ENCODE measurements at regions not wholly inside any gene's neighbourhood (a gene's known extent, or its start where the extent isn't known, plus 50 kb on each side); places are given as distances from the start of the nearest gene placed in this dataset.

DNA sequence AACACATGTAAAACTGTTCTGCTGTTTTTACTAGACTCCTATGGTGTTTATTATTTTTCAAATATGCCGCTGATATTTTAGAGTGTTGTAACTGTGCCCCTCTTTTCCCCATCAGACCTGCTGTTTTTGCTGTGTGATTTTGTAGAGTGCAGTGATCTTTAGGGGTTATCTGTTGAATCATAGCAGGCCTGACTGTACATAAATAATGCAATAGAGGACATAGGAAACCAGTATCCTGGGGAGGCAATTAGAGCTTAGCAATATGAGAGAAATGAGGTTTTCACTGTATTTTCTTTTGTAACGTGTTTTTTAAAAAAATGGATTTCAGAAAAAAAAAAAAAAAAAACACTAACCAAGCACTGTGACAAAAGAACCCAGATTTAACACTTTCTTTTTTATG is 662.2 kb downstream of the TOX3 start:
- H3K4me3 ChIP-seq (ENCODE audit: low read depth, low read length): no peak overlapping the region
- DNase-seq (ENCODE audit: low read depth): no peak

- no peak overlapping the region for H3K4me3 ChIP-seq (ENCODE audit: low read depth, low read length)
- DNase-seq (ENCODE audit: low read depth): no peak
Observed at GRCh38 chr16:51881731-51882130, 665.2 kb downstream of the TOX3 start.

DNA sequence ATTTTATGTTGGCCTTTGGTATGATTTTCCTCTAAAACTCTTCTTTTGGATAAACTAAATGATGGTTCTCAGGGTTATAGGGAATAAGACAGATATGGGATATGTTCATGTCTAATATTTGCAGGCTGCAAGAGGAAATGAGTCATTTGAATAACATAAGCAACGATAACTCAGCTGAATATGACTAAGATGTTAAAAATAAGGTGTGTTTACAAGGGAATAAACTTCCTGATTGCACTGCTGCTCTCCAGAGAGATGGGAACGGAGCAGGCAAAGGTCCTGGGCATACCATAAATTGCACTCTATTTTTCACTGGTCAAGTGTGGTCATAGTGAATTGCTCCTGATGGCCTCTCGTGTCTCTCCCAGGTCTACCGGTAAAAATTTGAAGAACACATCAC is 666.2 kb downstream of the TOX3 start:
- peak; percentile 65 for DNase-seq (ENCODE audit: low read depth)
- H3K4me3 ChIP-seq (ENCODE audit: low read depth, low read length): no peak overlapping the region

GRCh38 chr16:51877686-51878085 is 669.3 kb downstream of the TOX3 start:
- no peak for DNase-seq (ENCODE audit: low read depth)
- H3K4me3 ChIP-seq (ENCODE audit: low read depth, low read length): no peak overlapping the region

DNA sequence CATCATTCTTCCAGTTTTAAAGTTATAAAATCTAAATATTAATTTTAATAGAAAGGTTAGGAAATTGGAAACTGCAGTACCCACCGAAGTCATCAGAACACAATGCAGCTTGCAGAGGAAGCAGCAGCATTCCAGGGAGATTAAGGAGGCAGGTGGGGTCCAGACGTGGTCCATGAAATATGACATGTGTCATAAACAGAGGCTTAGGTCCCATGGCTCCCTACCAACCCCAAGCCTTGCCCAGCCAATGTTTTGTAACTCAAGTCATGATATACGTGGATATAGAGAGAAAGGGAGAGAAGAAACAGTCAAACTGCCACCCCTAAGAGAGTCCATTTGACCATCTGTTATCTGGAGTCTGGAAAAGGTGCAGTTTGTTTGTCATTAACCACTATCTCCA is 670.0 kb downstream of the TOX3 start:
- DNase-seq (ENCODE audit: low read depth): no peak
- H3K4me3 ChIP-seq (ENCODE audit: low read depth, low read length): no peak overlapping the region

DNA sequence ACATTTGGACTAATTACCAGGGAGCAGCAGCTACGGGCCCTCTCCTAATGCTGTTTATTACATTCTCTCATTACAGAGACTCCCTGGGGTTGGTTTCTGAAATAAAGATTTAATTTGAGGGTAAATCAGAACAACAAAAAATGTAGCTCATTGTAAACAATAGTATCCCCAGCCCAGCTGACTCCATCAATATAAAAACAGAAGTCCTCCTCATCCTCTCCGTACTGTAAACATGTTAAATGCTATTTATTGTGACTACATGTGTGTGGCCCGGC is 670.4 kb downstream of the TOX3 start:
- no peak overlapping the region for H3K4me3 ChIP-seq (ENCODE audit: low read depth, low read length)
- DNase-seq (ENCODE audit: low read depth): no peak

DNA sequence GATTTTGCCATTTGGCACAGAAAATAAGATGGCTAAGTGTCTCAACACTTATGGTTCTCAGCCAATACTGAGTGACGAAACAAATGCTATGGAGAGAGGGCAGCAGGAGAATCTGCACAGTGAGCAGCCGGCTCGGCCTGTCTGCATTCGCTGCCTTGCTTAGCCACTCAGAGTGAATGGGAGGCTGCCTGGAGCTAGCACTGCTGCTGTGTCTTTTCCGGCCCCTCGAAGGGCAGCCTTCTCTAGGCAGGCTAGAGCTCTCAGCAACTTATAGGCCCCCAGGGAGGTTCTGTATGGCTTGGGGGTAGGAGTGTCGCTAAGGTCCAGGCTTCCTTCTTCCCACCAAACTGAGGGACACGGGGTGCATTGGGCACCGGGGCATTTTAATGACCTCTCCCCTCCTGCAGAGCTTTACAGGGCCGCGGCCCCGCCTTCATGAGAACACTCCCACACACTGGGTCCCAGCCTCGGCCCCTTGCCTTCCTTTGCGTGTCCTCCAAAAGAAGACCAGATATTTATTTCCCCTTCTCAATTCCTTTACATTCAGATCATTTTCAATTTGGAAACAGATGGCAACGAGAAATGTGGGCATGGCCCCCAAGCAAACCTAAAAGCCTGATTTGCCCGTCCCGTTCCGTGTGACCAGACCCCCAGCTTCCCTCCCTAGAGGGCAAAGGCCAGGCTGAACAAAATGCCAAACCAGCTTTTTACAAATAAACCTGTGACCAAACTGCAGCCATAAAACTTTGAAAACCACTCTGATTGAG is 670.9 kb downstream of the TOX3 start:
- no peak overlapping the region for H3K4me3 ChIP-seq (ENCODE audit: low read depth, low read length)
- DNase-seq (ENCODE audit: low read depth): no peak

DNA sequence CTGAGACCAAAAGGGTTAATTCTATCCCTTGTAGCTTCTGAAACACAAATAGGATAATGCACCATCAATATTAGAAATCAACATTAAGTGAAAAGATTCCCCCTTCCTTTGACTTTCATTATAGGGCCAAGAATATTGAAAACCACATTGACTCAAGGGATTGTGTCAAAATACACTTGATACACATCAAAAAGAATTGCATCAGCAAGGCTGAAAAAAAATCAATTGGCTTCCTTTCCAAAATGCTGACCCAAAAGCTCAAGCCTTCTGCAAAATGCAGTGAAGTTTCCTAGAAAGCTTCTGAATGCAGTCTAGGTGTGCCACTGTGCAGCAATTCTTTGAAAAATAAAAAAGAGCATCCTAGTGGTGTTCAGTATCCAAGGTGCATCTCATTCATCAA is 674.4 kb downstream of the TOX3 start:
- no peak overlapping the region for H3K4me3 ChIP-seq (ENCODE audit: low read depth, low read length)
- no peak for DNase-seq (ENCODE audit: low read depth)

DNA sequence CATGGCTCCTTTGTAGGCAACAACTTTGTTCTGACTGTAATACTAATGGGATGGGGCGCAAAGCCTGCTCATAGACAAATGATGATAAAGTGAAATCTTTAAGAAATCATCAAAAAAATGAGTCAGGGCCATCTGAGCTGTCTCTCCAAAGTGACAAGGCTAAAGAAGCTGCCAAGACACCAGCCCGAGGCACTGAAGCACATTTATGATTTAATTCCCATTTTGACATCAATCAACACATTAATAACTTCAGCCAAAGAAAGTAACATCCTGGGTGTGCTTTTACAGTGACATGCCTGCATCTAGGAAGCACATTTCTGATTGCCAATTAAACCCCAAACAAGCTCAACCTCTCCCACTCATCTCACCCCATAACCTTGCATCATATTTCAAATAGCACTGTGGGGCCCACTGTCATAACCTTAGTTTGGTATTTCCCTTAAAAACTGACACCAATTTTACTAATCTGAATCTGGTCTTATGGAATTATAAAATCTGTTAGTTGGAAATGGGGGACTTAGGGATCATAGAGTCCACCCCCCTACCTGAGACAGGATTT is 676.6 kb downstream of the TOX3 start:
- H3K4me3 ChIP-seq (ENCODE audit: low read depth, low read length): no peak overlapping the region
- no peak for DNase-seq (ENCODE audit: low read depth)

- DNase-seq (ENCODE audit: low read depth): no peak
- H3K4me3 ChIP-seq (ENCODE audit: low read depth, low read length): no peak overlapping the region
Observed at GRCh38 chr16:51869176-51869575, 677.8 kb downstream of the TOX3 start.

DNA sequence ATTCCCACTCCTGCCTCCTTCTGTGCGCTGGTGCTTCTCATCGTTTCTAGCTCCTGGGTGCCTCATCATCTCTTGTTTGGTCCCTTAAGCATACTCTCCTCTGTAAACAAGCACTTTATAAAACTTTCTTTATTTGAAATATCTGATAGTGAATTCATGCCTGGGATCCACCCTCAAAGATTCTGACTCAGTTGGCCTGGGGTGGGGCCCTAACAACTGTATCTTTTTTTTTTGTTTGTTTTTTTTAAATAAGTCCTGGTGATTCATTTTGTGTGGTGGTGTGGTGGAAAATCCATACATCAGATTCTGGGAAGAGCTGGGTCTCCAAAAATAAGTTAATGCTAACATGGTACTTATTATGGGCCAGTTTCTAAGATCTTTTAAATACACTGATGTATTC is 678.3 kb downstream of the TOX3 start:
- DNase-seq (ENCODE audit: low read depth): no peak
- H3K4me3 ChIP-seq (ENCODE audit: low read depth, low read length): no peak overlapping the region

DNA sequence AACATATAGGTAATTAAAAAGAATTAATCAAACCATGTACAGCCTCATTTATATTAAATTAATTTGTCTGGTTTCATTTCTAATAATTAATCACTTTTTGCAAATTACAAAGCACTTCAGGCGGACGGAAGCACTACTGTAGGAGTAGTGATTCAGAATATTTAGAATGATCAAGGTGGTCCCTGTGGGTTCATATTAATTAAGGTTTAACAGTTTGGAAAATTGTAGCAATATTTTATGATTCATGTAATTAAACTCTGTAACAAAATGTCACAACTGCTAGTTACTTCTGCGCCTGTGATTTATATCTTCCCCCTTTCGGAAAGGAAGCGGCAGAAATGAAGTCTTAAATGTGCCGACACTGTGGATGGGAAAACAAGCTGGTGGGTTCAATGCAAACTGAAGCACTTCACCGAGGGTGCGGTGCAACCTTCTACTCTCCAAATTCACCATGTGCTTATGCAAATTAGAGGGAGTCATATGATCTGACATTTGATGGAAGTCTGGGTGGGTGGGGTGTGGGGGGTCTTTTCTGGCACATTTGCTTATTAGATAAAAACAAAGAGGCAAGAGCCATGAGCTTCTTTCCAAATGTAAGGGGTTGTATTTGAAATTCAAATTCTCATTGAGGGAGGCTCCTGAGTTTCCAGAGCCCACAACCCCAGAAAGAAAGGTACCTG is 679.4 kb downstream of the TOX3 start:
- DNase-seq (ENCODE audit: low read depth): no peak
- no peak overlapping the region for H3K4me3 ChIP-seq (ENCODE audit: low read depth, low read length)

DNA sequence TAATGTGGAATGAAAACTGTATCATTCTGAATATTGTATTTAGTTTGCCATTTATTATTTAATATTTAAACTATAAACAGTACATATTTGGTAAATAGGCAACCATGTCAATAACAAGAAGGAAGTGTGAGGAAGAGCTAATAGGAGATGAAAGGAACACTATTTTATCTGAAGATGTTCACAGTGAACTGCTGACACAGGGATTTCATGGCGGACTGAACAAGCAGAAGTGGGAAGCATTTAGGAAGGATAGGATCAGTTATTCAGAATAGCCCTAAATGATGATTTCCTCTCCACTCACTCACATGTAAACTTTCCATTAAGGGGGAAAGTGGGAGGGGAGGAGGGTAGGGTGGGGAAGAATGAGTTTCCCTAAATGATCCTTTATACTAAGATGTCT is 682.4 kb downstream of the TOX3 start:
- H3K4me3 ChIP-seq (ENCODE audit: low read depth, low read length): no peak overlapping the region
- no peak for DNase-seq (ENCODE audit: low read depth)

- DNase-seq (ENCODE audit: low read depth): no peak
- no peak overlapping the region for H3K4me3 ChIP-seq (ENCODE audit: low read depth, low read length)
Observed at GRCh38 chr16:51854401-51854951, 692.5 kb downstream of the TOX3 start.

GRCh38 chr16:51853586-51853985 is 693.4 kb downstream of the TOX3 start:
- DNase-seq (ENCODE audit: low read depth): no peak
- no peak overlapping the region for H3K4me3 ChIP-seq (ENCODE audit: low read depth, low read length)

GRCh38 chr16:51852892-51853291 is 694.1 kb downstream of the TOX3 start:
- DNase-seq (ENCODE audit: low read depth): no peak
- no peak overlapping the region for H3K4me3 ChIP-seq (ENCODE audit: low read depth, low read length)

DNA sequence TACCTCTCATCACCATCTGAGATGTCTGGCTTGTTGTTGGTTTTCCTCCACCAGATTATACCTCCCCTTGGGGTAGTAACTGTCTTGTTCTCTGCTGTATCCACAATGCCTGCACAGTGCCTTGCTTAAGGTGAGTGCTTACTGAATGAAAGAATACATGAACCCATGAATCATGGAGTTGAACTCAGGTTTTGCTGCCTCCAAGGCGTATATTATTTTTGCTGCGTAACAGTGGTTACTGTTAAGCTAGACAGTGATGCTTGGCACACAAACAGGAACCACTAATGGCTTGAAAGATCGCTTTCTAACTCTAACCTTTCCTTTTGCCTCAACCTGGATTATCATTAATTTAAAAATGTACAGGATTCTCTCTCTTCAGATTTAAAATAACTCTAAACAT is 695.8 kb downstream of the TOX3 start:
- DNase-seq (ENCODE audit: low read depth): no peak
- H3K4me3 ChIP-seq (ENCODE audit: low read depth, low read length): no peak overlapping the region

DNA sequence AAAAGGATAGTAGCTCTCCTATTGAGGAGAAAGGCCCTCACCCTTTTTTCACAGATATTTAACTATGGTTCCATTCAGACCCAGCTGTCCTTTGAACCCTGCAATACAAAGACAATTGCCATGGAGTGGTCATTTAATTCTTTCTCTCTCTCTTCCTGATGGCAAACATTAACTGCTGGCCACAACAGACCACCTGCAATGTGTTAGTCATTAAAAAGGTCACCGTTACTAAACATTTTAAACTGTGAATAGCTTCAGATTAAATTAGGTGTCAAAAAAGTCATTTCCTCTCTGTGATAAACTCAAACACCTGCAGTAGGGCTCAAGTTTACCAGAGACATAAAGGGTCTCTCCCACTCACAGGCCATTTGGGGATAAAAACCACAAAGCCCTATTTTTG is 697.2 kb downstream of the TOX3 start:
- no peak for DNase-seq (ENCODE audit: low read depth)

DNA sequence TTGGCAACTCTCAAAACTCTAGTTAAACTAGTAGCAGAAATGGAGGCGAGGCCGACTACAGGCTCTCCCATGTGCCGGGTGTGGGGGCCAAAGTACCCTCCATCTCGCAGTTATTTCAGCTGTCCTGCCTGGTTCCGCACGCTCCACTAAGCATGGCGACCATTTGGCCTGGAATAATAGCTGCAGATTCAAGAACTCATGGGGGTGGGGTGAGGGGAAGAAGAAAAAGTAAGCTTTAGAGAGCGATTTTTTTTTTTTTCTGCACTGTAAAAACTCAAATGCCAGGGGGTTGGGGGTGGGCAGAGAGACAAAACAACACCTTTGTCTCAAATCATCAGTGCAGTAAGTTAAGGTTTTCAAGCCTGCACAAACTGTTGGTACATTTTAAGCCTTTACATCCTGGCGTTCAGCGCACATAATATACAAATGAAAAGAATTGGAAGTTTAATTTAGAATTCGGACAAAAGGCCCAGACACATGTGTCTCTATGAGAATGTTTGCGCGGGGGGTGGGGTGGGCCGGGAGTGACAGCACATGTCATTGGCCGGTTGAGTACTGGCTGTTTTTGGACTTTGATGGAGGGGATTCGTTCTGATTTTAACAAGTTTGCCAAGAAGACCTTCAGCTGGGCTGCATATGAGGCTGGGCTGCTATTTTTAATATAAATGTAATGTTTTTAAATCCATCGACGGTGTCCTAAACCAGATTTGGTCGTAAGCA is 694.7 kb upstream of the SALL1 start:
- no peak for DNase-seq (ENCODE audit: low read depth)
- H3K4me3 ChIP-seq (ENCODE audit: low read depth, low read length): no peak overlapping the region

More for the DNA sequence above, 697.2 kb downstream of the TOX3 start:
- H3K4me3 ChIP-seq (ENCODE audit: low read depth, low read length): no peak overlapping the region

DNA sequence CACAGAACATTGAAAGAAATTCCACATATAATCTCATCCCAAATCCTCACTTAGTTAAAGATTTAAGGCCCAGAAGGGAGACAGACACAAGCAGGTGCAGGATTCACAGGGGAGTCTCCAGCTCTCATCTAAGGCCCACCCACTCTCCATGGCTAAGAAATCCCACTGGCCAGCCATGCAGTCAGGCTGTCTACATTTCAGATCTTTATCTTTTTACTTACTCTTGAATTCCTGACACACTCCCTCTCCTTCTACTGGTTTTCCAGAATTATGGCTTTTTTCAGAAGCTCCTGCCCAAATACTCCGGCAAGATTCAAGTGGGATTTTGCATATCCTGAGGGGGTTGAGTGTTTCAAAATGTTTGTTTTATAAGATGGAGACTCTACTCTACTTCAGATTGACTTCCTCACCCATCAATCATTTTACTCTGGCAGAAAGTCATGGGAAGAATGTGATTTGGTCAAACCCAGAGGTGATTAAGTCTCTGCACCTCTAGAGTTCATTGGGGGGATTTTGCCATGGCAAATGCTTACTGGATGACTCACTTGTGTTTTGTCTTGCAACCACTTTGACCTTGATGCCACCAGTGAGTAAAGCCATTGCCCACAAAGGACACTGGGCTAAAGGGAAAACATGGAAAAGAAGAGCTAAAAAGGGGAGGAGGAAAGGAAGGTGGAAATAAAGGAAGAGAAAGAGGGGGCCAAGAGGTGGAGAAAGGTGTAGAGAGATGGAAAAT is 688.8 kb upstream of the SALL1 start:
- no peak overlapping the region for H3K4me3 ChIP-seq (ENCODE audit: low read depth, low read length)
- DNase-seq (ENCODE audit: low read depth): no peak

Measured in skeletal muscle cell (primary cell).